ENCODE measurements at regions not wholly inside any gene's neighbourhood (a gene's known extent, or its start where the extent isn't known, plus 50 kb on each side); places are given as distances from the start of the nearest gene placed in this dataset.

DNA sequence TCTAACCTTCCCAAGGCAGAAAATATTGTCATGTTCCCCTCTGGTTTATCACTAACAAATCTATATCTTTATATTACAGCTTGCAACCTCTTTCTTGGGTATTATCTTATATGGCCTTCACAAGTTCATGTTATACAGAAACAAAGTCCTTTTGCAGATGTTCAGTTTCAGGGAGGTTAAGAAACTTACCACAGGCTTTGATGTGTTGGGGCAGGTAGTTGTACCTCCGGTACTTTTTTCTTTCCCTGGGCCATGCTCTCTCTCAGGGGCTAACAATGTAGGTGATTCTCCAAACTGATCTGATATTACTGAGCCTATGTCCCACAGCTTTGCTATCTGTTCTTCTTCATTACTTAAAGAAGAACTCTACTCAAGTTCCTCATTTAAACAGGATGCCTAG is 548.9 kb upstream of the SYT4 start:
- no peak overlapping the region for H3K9ac ChIP-seq (ENCODE audit: control insufficient read depth, extremely low read depth, insufficient read depth, low read length)
- no peaks in the 10 kb centered on the region for H4K20me1 ChIP-seq (ENCODE audit: control insufficient read depth, extremely low read depth, insufficient read depth, low read length)
- H3K36me3 ChIP-seq (ENCODE audit: control insufficient read depth in 2 of 2, extremely low read depth in 1 of 2, insufficient read depth in 2 of 2, low read length in 2 of 2): no peaks in the 10 kb centered on the region
- TF ChIP-seq, protein P1, sequence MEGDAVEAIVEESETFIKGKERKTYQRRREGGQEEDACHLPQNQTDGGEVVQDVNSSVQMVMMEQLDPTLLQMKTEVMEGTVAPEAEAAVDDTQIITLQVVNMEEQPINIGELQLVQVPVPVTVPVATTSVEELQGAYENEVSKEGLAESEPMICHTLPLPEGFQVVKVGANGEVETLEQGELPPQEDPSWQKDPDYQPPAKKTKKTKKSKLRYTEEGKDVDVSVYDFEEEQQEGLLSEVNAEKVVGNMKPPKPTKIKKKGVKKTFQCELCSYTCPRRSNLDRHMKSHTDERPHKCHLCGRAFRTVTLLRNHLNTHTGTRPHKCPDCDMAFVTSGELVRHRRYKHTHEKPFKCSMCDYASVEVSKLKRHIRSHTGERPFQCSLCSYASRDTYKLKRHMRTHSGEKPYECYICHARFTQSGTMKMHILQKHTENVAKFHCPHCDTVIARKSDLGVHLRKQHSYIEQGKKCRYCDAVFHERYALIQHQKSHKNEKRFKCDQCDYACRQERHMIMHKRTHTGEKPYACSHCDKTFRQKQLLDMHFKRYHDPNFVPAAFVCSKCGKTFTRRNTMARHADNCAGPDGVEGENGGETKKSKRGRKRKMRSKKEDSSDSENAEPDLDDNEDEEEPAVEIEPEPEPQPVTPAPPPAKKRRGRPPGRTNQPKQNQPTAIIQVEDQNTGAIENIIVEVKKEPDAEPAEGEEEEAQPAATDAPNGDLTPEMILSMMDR (optimal IDR thresholded peaks at IDR 0.05 in 1 of 3, IDR thresholded peaks at IDR 0.05 in 1 of 3, conservative IDR thresholded peaks at IDR 0.05 in 1 of 3; ENCODE audit: extremely low read depth in 1 of 3, insufficient read depth in 2 of 3, low read length in 3 of 3): no peak
- TF ChIP-seq EZH2 (IDR thresholded peaks at IDR 0.05; ENCODE audit: low read length): no peak
- H2AFZ ChIP-seq (ENCODE audit: control insufficient read depth, low read length): no peak overlapping the region
- H3K9me1 ChIP-seq (ENCODE audit: control insufficient read depth, extremely low read depth, insufficient read depth, low read length): no peaks in the 10 kb centered on the region
- no peaks in the 10 kb centered on the region for H3K4me1 ChIP-seq (ENCODE audit: control insufficient read depth, extremely low read depth, insufficient read depth, low read length)
- H3K4me3 ChIP-seq (ENCODE audit: control insufficient read depth in 2 of 3, extremely low read depth in 1 of 3, insufficient read depth in 2 of 3, low read depth in 1 of 3, low read length in 3 of 3): no peak overlapping the region
- no peaks in the 10 kb centered on the region for H3K27me3 ChIP-seq (ENCODE audit: control insufficient read depth, extremely low read depth, insufficient read depth, low read length)
- no peak overlapping the region for H3K27ac ChIP-seq (ENCODE audit: control insufficient read depth, insufficient read depth, low read length)
- no peaks in the 10 kb centered on the region for H3K79me2 ChIP-seq (ENCODE audit: control insufficient read depth, insufficient read depth, low read length)
- DNase-seq (ENCODE audit: low read depth, low spot score): no peak
- H3K4me2 ChIP-seq (ENCODE audit: control insufficient read depth, extremely low read depth, insufficient read depth, low read depth, low read length): no peak overlapping the region
- no peak for FAIRE-seq
- dilution Hi-C loops (cut with MboI; ENCODE audit: extremely low pct_ligation_motif_present, low sequenced_read_pairs): no loop called here
- no peaks in the 10 kb centered on the region for H3K9me3 ChIP-seq (ENCODE audit: control insufficient read depth, low read depth, low read length)

DNA sequence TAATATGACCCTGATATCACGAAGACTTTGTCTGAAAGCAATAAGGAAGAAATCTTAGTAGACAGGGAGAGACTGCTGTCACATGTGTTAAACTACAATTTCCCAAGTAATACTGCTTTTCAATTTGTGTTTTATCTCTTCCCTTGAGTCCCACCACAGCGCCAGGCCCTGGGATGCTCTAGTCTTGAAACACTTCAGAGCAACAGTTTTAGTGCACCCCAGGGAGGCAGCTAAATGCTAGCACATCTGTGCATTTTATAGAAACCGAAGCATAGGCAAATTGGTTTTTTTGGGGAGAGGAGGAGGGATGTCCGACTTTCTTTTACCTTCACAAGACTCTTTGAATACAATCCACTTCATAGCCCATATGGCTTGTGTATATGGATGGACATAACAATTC is 550.0 kb upstream of the SYT4 start:
- H3K4me3 ChIP-seq (ENCODE audit: control insufficient read depth in 2 of 3, extremely low read depth in 1 of 3, insufficient read depth in 2 of 3, low read depth in 1 of 3, low read length in 3 of 3): no peak overlapping the region
- TF ChIP-seq EZH2 (IDR thresholded peaks at IDR 0.05; ENCODE audit: low read length): no peak
- TF ChIP-seq, protein P1 (optimal IDR thresholded peaks at IDR 0.05 in 1 of 3, IDR thresholded peaks at IDR 0.05 in 1 of 3, conservative IDR thresholded peaks at IDR 0.05 in 1 of 3; ENCODE audit: extremely low read depth in 1 of 3, insufficient read depth in 2 of 3, low read length in 3 of 3): no peak

More for the DNA sequence above, 550.0 kb upstream of the SYT4 start:
- no peak overlapping the region for H3K4me2 ChIP-seq (ENCODE audit: control insufficient read depth, extremely low read depth, insufficient read depth, low read depth, low read length)
- FAIRE-seq: no peak
- H3K9me3 ChIP-seq (ENCODE audit: control insufficient read depth, low read depth, low read length): no peaks in the 10 kb centered on the region
- H2AFZ ChIP-seq (ENCODE audit: control insufficient read depth, low read length): no peak overlapping the region
- no peak overlapping the region for H3K9ac ChIP-seq (ENCODE audit: control insufficient read depth, extremely low read depth, insufficient read depth, low read length)
- no peak for DNase-seq (ENCODE audit: low read depth, low spot score)
- no peaks in the 10 kb centered on the region for H3K36me3 ChIP-seq (ENCODE audit: control insufficient read depth in 2 of 2, extremely low read depth in 1 of 2, insufficient read depth in 2 of 2, low read length in 2 of 2)
- H3K27me3 ChIP-seq (ENCODE audit: control insufficient read depth, extremely low read depth, insufficient read depth, low read length): no peaks in the 10 kb centered on the region
- H3K79me2 ChIP-seq (ENCODE audit: control insufficient read depth, insufficient read depth, low read length): no peaks in the 10 kb centered on the region
- H4K20me1 ChIP-seq (ENCODE audit: control insufficient read depth, extremely low read depth, insufficient read depth, low read length): no peaks in the 10 kb centered on the region
- dilution Hi-C loops (cut with MboI; ENCODE audit: extremely low pct_ligation_motif_present, low sequenced_read_pairs): no loop called here
- no peak overlapping the region for H3K27ac ChIP-seq (ENCODE audit: control insufficient read depth, insufficient read depth, low read length)
- no peaks in the 10 kb centered on the region for H3K4me1 ChIP-seq (ENCODE audit: control insufficient read depth, extremely low read depth, insufficient read depth, low read length)
- H3K9me1 ChIP-seq (ENCODE audit: control insufficient read depth, extremely low read depth, insufficient read depth, low read length): no peaks in the 10 kb centered on the region

All from keratinocyte (primary cell).